Lower leg skin (tissue), 4 donors: ENCODE measurements at regions not wholly inside any gene's neighbourhood (a gene's known extent, or its start where the extent isn't known, plus 50 kb on each side); places are given as distances from the start of the nearest gene placed in this dataset.

Experiments used
- DNase-seq, 2 donors: peaks; one replicate each; pipeline ENCODE4 v3.0.0-alpha.2; 2019; ENCODE audit warnings: low spot score in 2 of 2
- H3K4me3 ChIP-seq: fragments of 200-600 bp; sonication (generic); 2 replicates; pipeline ENCODE4 v1.5.1; 2017; ENCODE audit warnings: mild to moderate bottlenecking, low read depth; ENCODE audit not compliant: poor library complexity, severe bottlenecking
- POLR2A ChIP-seq, 2 donors: fragments of 450-650 bp; IDR thresholded peaks; one replicate each; pipeline ENCODE4 v1.6.1; 2016 to 2017; ENCODE audit warnings: antibody characterized with exemption in 2 of 2, mild to moderate bottlenecking in 1 of 2, moderate library complexity in 1 of 2
- WGBS, 2 donors: methylation state at CpG; one replicate each; pipeline ENCODE4 v1.1.5; 2018; 5-methylcytosine and 5-hydroxymethylcytosine counted together
- intact Hi-C: fragments of 100-400 bp; cut with DNase I; formaldehyde crosslinking; loops from one replicate; pipeline ENCODE4 v1.15.0; 2023; ENCODE audit warnings: low total_unique reads
- TF ChIP-seq, protein P1 (sequence below), 3 donors: fragments of 450-650 bp; IDR thresholded peaks; one replicate each; pipeline ENCODE4 v1.5.1; 2016; ENCODE audit warnings: antibody characterized with exemption in 3 of 3, mild to moderate bottlenecking in 3 of 3, moderate library complexity in 2 of 3

DNA sequence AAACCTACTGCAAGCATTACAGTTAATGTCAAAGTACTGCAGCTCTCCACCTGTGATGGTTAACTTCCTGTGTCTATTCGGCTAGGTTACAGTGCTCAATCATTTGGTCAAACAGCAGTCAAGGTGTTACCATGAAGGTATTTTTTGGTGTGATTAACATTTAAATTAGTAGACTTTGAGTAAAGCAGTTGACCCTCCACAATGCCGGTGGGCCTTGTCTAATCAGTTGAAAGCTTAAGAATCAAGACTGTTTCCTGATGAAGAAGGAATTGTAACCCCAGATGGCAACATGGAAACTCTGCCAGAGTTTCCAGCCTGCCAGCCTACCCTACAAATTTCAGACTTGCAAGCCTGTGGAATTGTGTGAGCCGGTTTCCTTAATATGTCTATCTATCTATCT, 683.9 kb downstream of the BRD1 start:
- peak in 1 of 2 donors; percentile 9 for DNase-seq
- intact Hi-C loops = loop anchor here (10.0 kb wide), 1 partner anchor 1689 kb away; no protein-coding TSS in a partner anchor
- 95 to 98% methylated on average over 3 of the region's 3 CpGs for WGBS, 2 donors
- TF ChIP-seq, protein P1, sequence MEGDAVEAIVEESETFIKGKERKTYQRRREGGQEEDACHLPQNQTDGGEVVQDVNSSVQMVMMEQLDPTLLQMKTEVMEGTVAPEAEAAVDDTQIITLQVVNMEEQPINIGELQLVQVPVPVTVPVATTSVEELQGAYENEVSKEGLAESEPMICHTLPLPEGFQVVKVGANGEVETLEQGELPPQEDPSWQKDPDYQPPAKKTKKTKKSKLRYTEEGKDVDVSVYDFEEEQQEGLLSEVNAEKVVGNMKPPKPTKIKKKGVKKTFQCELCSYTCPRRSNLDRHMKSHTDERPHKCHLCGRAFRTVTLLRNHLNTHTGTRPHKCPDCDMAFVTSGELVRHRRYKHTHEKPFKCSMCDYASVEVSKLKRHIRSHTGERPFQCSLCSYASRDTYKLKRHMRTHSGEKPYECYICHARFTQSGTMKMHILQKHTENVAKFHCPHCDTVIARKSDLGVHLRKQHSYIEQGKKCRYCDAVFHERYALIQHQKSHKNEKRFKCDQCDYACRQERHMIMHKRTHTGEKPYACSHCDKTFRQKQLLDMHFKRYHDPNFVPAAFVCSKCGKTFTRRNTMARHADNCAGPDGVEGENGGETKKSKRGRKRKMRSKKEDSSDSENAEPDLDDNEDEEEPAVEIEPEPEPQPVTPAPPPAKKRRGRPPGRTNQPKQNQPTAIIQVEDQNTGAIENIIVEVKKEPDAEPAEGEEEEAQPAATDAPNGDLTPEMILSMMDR (IDR thresholded peaks at IDR 0.05) = no peak
- no peak for TF ChIP-seq POLR2A (IDR thresholded peaks at IDR 0.05)
- H3K4me3 ChIP-seq = no peak overlapping the region

- intact Hi-C loops = loop anchor here (10.0 kb wide), 1 partner anchor 1688 kb away; no protein-coding TSS in a partner anchor
- peak in 1 of 2 donors; percentile 45 for DNase-seq
- 87 to 95% methylated on average over 9 of the region's 9 CpGs for WGBS, 2 donors
- TF ChIP-seq POLR2A (IDR thresholded peaks at IDR 0.05) = no peak
- TF ChIP-seq, protein P1 (IDR thresholded peaks at IDR 0.05) = no peak
- no peak overlapping the region for H3K4me3 ChIP-seq
Observed at GRCh38 chr22:49142891-49143290, 684.8 kb downstream of the BRD1 start.

DNA sequence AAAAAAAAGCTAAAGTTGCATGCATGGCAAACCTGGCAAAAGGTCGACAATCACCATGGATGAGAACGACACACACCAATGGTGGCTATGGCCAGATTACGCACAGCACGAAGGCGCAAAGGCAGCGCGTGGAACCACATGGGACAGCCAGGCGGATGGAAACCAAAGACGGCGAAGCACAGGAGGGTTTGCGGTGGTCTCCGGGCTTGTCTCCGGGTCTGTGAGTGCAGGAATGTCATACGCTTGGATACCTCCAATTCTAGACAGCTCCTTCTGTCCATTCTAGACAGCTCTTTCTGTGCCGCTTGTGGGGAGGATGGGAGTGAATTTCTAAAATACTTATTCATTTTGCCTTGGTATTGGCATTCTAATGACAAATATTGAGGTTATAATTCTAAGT, 685.4 kb downstream of the BRD1 start:
- WGBS, 2 donors = 90 to 91% methylated on average over 15 of the region's 15 CpGs
- no peak overlapping the region for H3K4me3 ChIP-seq
- intact Hi-C loops = loop anchor here (10.0 kb wide), 1 partner anchor 1687 kb away; no protein-coding TSS in a partner anchor
- DNase-seq = peak in 1 of 2 donors; percentile 60
- TF ChIP-seq POLR2A (IDR thresholded peaks at IDR 0.05) = no peak
- TF ChIP-seq, protein P1 (IDR thresholded peaks at IDR 0.05) = no peak

DNA sequence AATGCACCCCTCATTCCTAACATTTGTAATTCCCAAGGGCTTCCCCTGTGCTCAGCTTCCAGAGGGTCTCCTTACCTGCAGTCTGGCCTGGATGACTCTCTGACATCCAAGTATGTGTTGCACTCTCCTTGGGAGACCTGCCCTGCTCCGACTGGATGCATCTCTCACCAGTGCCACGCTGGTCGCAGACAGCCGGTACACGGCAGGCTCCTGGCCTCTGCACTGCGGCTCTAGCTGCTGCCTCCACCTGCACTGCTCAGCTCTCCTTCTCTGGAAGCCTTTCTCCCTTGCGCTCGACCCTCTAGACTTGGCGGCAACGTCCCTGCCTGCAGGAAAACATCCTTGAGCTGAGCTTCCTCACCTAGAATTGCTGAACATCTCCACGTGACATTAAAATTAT, 685.9 kb downstream of the BRD1 start:
- H3K4me3 ChIP-seq = no peak overlapping the region
- 80 to 85% methylated on average over 11 of the region's 11 CpGs for WGBS, 2 donors
- intact Hi-C loops = loop anchor here (10.0 kb wide), 1 partner anchor 1687 kb away; no protein-coding TSS in a partner anchor
- DNase-seq = peak in 1 of 2 donors; percentile 37
- TF ChIP-seq, protein P1 (IDR thresholded peaks at IDR 0.05) = no peak

- intact Hi-C loops = loop anchor here (10.0 kb wide), 1 partner anchor 1686 kb away; no protein-coding TSS in a partner anchor
- TF ChIP-seq, protein P1 (IDR thresholded peaks at IDR 0.05) = no peak
- TF ChIP-seq POLR2A (IDR thresholded peaks at IDR 0.05) = no peak
- WGBS, 2 donors = 37 to 49% methylated on average over 24 of the region's 24 CpGs
- H3K4me3 ChIP-seq = no peak overlapping the region
- peak in 1 of 2 donors; percentile 65 for DNase-seq
Observed at GRCh38 chr22:49140911-49141665, 686.6 kb downstream of the BRD1 start.
